Mammary epithelial cell (primary cell): ENCODE measurements at regions not wholly inside any gene's neighbourhood (a gene's known extent, or its start where the extent isn't known, plus 50 kb on each side); places are given as distances from the start of the nearest gene placed in this dataset.

Experiments
- EZH2 ChIP-seq: IDR thresholded peaks from 2 replicates; pipeline ENCODE4 v1.6.1; 2012; ENCODE audit warnings: low read length, inconsistent platforms, borderline replicate concordance
- TF ChIP-seq, protein P1 (sequence below), 2 donors: IDR thresholded peaks in 1 of 2; conservative IDR thresholded peaks in 1 of 2; 2 replicates each; pipeline ENCODE4 v1.5.1; 2011 to 2012; ENCODE audit warnings: inconsistent platforms in 2 of 2, low read length in 2 of 2, mild to moderate bottlenecking in 2 of 2, control low read depth in 1 of 2, low read depth in 1 of 2; ENCODE audit not compliant: insufficient read depth in 1 of 2; ENCODE audit errors: extremely low read depth in 1 of 2

DNA sequence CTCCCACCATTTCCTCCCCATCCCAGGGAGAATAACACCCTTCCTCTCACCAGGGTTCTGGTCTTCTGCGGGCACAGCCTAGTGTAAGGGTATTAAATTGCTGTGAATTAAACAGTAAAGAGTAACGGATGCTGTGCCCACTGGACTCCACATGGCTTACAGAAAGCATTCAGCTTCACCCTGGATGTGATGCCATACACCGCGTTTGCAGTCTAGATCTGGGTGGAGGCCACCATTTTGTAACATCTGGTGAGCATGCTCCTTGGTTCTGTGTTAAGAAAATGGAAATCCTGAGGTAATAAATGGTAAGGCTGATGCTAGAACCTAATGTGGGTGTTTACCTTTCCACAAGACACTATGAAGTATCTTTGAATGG, 331.8 kb upstream of the B3GAT1 start:
- TF ChIP-seq, protein P1, sequence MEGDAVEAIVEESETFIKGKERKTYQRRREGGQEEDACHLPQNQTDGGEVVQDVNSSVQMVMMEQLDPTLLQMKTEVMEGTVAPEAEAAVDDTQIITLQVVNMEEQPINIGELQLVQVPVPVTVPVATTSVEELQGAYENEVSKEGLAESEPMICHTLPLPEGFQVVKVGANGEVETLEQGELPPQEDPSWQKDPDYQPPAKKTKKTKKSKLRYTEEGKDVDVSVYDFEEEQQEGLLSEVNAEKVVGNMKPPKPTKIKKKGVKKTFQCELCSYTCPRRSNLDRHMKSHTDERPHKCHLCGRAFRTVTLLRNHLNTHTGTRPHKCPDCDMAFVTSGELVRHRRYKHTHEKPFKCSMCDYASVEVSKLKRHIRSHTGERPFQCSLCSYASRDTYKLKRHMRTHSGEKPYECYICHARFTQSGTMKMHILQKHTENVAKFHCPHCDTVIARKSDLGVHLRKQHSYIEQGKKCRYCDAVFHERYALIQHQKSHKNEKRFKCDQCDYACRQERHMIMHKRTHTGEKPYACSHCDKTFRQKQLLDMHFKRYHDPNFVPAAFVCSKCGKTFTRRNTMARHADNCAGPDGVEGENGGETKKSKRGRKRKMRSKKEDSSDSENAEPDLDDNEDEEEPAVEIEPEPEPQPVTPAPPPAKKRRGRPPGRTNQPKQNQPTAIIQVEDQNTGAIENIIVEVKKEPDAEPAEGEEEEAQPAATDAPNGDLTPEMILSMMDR (conservative IDR thresholded peaks at IDR 0.05 in 1 of 2, IDR thresholded peaks at IDR 0.05 in 1 of 2; ENCODE audit: extremely low read depth in 1 of 2, insufficient read depth in 1 of 2, low read depth in 1 of 2, low read length in 2 of 2) = no peak
- no peak for TF ChIP-seq EZH2
